ENCODE measurements at regions not wholly inside any gene's neighbourhood (a gene's known extent, or its start where the extent isn't known, plus 50 kb on each side); places are given as distances from the start of the nearest gene placed in this dataset.

- FAIRE-seq, result no peak
These were observed 91.6 kb upstream of the ZNF469 start for GRCh38 chr16:88290850-88291830.

GRCh38 chr16:88292007-88292970 is 90.5 kb upstream of the ZNF469 start:
- no peak for FAIRE-seq

- FAIRE-seq, result no peak
These were observed 89.7 kb upstream of the ZNF469 start for GRCh38 chr16:88293097-88293496.

- FAIRE-seq, result no peak
These were observed 86.9 kb upstream of the ZNF469 start for GRCh38 chr16:88295671-88296436.

GRCh38 chr16:88296437-88297177 is 86.2 kb upstream of the ZNF469 start:
- no peak for FAIRE-seq

GRCh38 chr16:88297178-88297720 is 85.5 kb upstream of the ZNF469 start:
- FAIRE-seq, result no peak

- FAIRE-seq, result no peak
These were observed 84.5 kb upstream of the ZNF469 start for GRCh38 chr16:88298181-88298832.

- no peak for FAIRE-seq
These were observed 83.7 kb upstream of the ZNF469 start for GRCh38 chr16:88298833-88299745.

GRCh38 chr16:88299751-88300462 is 82.9 kb upstream of the ZNF469 start:
- no peak for FAIRE-seq

GRCh38 chr16:88300463-88300835 is 82.3 kb upstream of the ZNF469 start:
- FAIRE-seq, result no peak

GRCh38 chr16:88301431-88301830 is 81.3 kb upstream of the ZNF469 start:
- FAIRE-seq, result no peak

GRCh38 chr16:88301886-88302285 is 80.9 kb upstream of the ZNF469 start:
- no peak for FAIRE-seq

- FAIRE-seq, result no peak
These were observed 80.1 kb upstream of the ZNF469 start for GRCh38 chr16:88302666-88303065.

- FAIRE-seq, result no peak
These were observed 79.4 kb upstream of the ZNF469 start for GRCh38 chr16:88303405-88303804.

GRCh38 chr16:88303890-88304819 is 78.6 kb upstream of the ZNF469 start:
- no peak for FAIRE-seq

GRCh38 chr16:88305176-88305575 is 77.6 kb upstream of the ZNF469 start:
- no peak for FAIRE-seq

- FAIRE-seq, result no peak
These were observed 76.3 kb upstream of the ZNF469 start for GRCh38 chr16:88306411-88306810.
